HCT116 (cell line): ENCODE measurements at regions not wholly inside any gene's neighbourhood (a gene's known extent, or its start where the extent isn't known, plus 50 kb on each side); places are given as distances from the start of the nearest gene placed in this dataset.

Source experiments
- ATAC-seq: fragments of 200-7000 bp; cut with Tn5 transposase; 2 replicates; pipeline ENCODE4 v1.9.1; 2020; ENCODE audit warnings: mild to moderate bottlenecking, moderate library complexity
- BruUV-seq: library from RNA; stranded (reverse); fragments of 400-500 nt; replicated peaks from 2 replicates; lab custom pipeline; 2021; lab: Mats Ljungman, UMichigan
- CTCF ChIA-PET: fragments of 300-600 bp; sonication (Branson Sonifier 250); formaldehyde crosslinking; loops from one replicate; lab custom pipeline; 2021; ENCODE audit warnings: antibody characterized with exemption; lab: Charles Lee
- POLR2A ChIA-PET: fragments of 300-600, 350-600 bp; sonication (Branson Sonifier 250); formaldehyde crosslinking; loops from one replicate; lab custom pipeline; 2021; ENCODE audit warnings: antibody characterized with exemption; lab: Charles Lee
- RAD21 ChIA-PET, 2 experiments: fragments of 300-600 bp; sonication (Branson Sonifier 250); formaldehyde crosslinking; loops; one replicate each; lab custom pipeline; 2023; ENCODE audit warnings: low total read pairs in 2 of 2; ENCODE audit not compliant: uncharacterized antibody in 2 of 2, unreplicated experiment in 2 of 2, low non-redundant PET in 1 of 2; lab: Charles Lee
- DNase-seq: peaks from one replicate; pipeline ENCODE4 v3.0.0-alpha.2; 2010; ENCODE audit warnings: low read depth, low spot score
- H2AFZ ChIP-seq: fragments of 200-600 bp; shearing (Covaris generic), sonication (generic); 2 replicates; pipeline ENCODE4 v1.6.1; 2017; ENCODE audit warnings: low read depth, mixed run types, mixed read lengths, antibody characterized with exemption, low read length; ENCODE audit not compliant: poor library complexity, severe bottlenecking
- H3K27ac ChIP-seq: 2 replicates; pipeline ENCODE4 v1.5.1; 2012; ENCODE audit warnings: low read depth, low read length
- H3K27me3 ChIP-seq: fragments of 200-600 bp; sonication (generic); 2 replicates; pipeline ENCODE4 v1.6.1; 2016; ENCODE audit warnings: mixed run types, low read length, mixed read lengths; ENCODE audit not compliant: insufficient read depth
- H3K36me3 ChIP-seq, 2 experiments: fragments of 200-500 bp in 1 of 2; fragments of 200-600 bp in 1 of 2; sonication (Bioruptor generic) in 1 of 2; sonication (generic) in 1 of 2; 2 replicates each; pipeline versions ENCODE4 v1.5.1 to v1.6.1; 2014 to 2016; ENCODE audit warnings: low read length in 2 of 2, inconsistent platforms in 1 of 2, mixed read lengths in 1 of 2, mixed run types in 1 of 2; ENCODE audit not compliant: insufficient read depth in 2 of 2, control insufficient read depth in 1 of 2
- H3K4me1 ChIP-seq, 2 experiments: fragments of 200-600 bp in 1 of 2; sonication (generic) in 1 of 2; 2 replicates each; pipeline versions ENCODE4 v1.5.1 to v1.6.1; 2012 to 2017; ENCODE audit warnings: low read length in 2 of 2, inconsistent platforms in 1 of 2, mild to moderate bottlenecking in 1 of 2, mixed read lengths in 1 of 2, mixed run types in 1 of 2, moderate library complexity in 1 of 2; ENCODE audit not compliant: insufficient read depth in 2 of 2, control insufficient read depth in 1 of 2
- H3K4me2 ChIP-seq: fragments of 200-600 bp; sonication (generic); 2 replicates; pipeline ENCODE4 v1.6.1; 2017; ENCODE audit warnings: mixed run types, low read length, mixed read lengths
- H3K4me3 ChIP-seq, 2 experiments: fragments of 200-600 bp in 1 of 2; sonication (generic) in 1 of 2; replicated peaks in 1 of 2; 2 replicates each; pipeline ENCODE4 v1.5.1; 2011 to 2016; ENCODE audit warnings: low read length in 2 of 2, control low read depth in 1 of 2, low read depth in 1 of 2, mild to moderate bottlenecking in 1 of 2, mixed read lengths in 1 of 2, mixed run types in 1 of 2
- H3K79me2 ChIP-seq: fragments of 200-600 bp; sonication (generic); 2 replicates; pipeline ENCODE4 v1.6.1; 2017; ENCODE audit warnings: mild to moderate bottlenecking, mixed run types, low read length, moderate library complexity, mixed read lengths; ENCODE audit not compliant: insufficient read depth
- H3K9ac ChIP-seq: fragments of 200-600 bp; sonication (generic); 2 replicates; pipeline ENCODE4 v1.6.1; 2016; ENCODE audit warnings: low read length, mixed read lengths
- H3K9me2 ChIP-seq: fragments of 200-600 bp; sonication (generic), shearing (Covaris generic); 2 replicates; pipeline ENCODE4 v1.6.1; 2017; ENCODE audit warnings: mixed run types, mild to moderate bottlenecking, moderate library complexity; ENCODE audit not compliant: insufficient read depth
- H3K9me3 ChIP-seq, 2 experiments: fragments of 200-500 bp in 1 of 2; fragments of 200-600 bp in 1 of 2; sonication (Bioruptor generic) in 1 of 2; sonication (generic) in 1 of 2; 2 replicates each; pipeline ENCODE4 v1.6.1; 2014 to 2017; ENCODE audit warnings: low read length in 2 of 2, mixed read lengths in 2 of 2, inconsistent platforms in 1 of 2, low read depth in 1 of 2, mild to moderate bottlenecking in 1 of 2, mixed run types in 1 of 2, moderate library complexity in 1 of 2; ENCODE audit not compliant: control insufficient read depth in 1 of 2, insufficient read depth in 1 of 2
- H4K20me1 ChIP-seq: fragments of 200-600 bp; sonication (generic), shearing (Covaris generic); 2 replicates; pipeline ENCODE4 v1.6.1; 2017; ENCODE audit warnings: mixed run types, mild to moderate bottlenecking, moderate library complexity; ENCODE audit not compliant: insufficient read depth
- CBX3 ChIP-seq: IDR thresholded peaks from 2 replicates; pipeline ENCODE4 v1.6.1; 2012; ENCODE audit warnings: low read depth
- CEBPB ChIP-seq: IDR thresholded peaks from 2 replicates; pipeline ENCODE4 v1.6.1; 2012; ENCODE audit warnings: low read depth
- ELF1 ChIP-seq: IDR thresholded peaks from 2 replicates; pipeline ENCODE4 v1.6.1; 2012; ENCODE audit warnings: low read depth, borderline replicate concordance
- EZH2 ChIP-seq: fragments of 200-600 bp; sonication (generic); IDR thresholded peaks from 2 replicates; pipeline ENCODE4 v1.6.1; 2017; ENCODE audit warnings: antibody characterized with exemption, mixed run types
- JUND ChIP-seq: IDR thresholded peaks from 2 replicates; pipeline ENCODE4 v1.6.1; 2012
- POLR2A ChIP-seq: IDR thresholded peaks from 2 replicates; pipeline ENCODE4 v1.7.0; 2011; ENCODE audit warnings: borderline replicate concordance; ENCODE audit not compliant: insufficient read depth, insufficient read length; ENCODE audit errors: extremely low read depth
- RAD21 ChIP-seq: IDR thresholded peaks from 2 replicates; pipeline ENCODE4 v1.6.1; 2012; ENCODE audit warnings: low read depth, mild to moderate bottlenecking
- SIN3A ChIP-seq: IDR thresholded peaks from 2 replicates; pipeline ENCODE4 v1.6.1; 2012; ENCODE audit warnings: low read depth
- SP1 ChIP-seq: IDR thresholded peaks from 2 replicates; pipeline ENCODE4 v1.6.1; 2012; ENCODE audit warnings: low read depth
- SRF ChIP-seq: IDR thresholded peaks from 2 replicates; pipeline ENCODE4 v1.6.1; 2012; ENCODE audit warnings: low read depth
- TCF7L2 ChIP-seq: IDR thresholded peaks from 2 replicates; pipeline ENCODE4 v1.7.0; 2011; ENCODE audit warnings: borderline replicate concordance, inconsistent platforms; ENCODE audit not compliant: insufficient read depth, insufficient read length; ENCODE audit errors: extremely low read depth
- YY1 ChIP-seq: IDR thresholded peaks from 2 replicates; pipeline ENCODE4 v1.6.1; 2011; ENCODE audit warnings: low read length, low read depth, moderate library complexity, mild to moderate bottlenecking; ENCODE audit not compliant: insufficient replicate concordance; ENCODE audit errors: extremely low read depth
- ZFX ChIP-seq: fragments of 450-650 bp; IDR thresholded peaks from 2 replicates; pipeline ENCODE4 v1.6.1; 2017
- ZNF274 ChIP-seq: fragments of 200-500 bp; sonication (Bioruptor generic); IDR thresholded peaks from 2 replicates; pipeline ENCODE4 v1.6.1; 2014; ENCODE audit warnings: mild to moderate bottlenecking, low read depth, low read length, inconsistent platforms
- intact Hi-C: fragments of 100-400 bp; cut with micrococcal nuclease; formaldehyde crosslinking; loops from 2 replicates; pipeline ENCODE4 v1.10.0; 2022
- TF ChIP-seq, protein P1 (sequence below): IDR thresholded peaks from 2 replicates; pipeline ENCODE4 v1.6.1; 2012
- TF ChIP-seq, protein P2 (sequence below): IDR thresholded peaks from 2 replicates; pipeline ENCODE4 v1.6.1; 2012
- TF ChIP-seq, protein P3 (sequence below): IDR thresholded peaks from 2 replicates; pipeline ENCODE4 v1.6.1; 2011; ENCODE audit warnings: mild to moderate bottlenecking, low read length, moderate library complexity; ENCODE audit not compliant: insufficient replicate concordance; ENCODE audit errors: extremely low read depth
- TF ChIP-seq, protein P4 (sequence below): IDR thresholded peaks from 2 replicates; pipeline ENCODE4 v1.6.1; 2012; ENCODE audit warnings: low read depth
- TF ChIP-seq, protein P5 (sequence below), 3 experiments: fragments of 200-600 bp in 1 of 3; sonication (generic) in 1 of 3; IDR thresholded peaks in 2 of 3; conservative IDR thresholded peaks in 1 of 3; 2 replicates each; pipeline ENCODE4 v1.5.1; 2012 to 2017; ENCODE audit warnings: low read depth in 2 of 3, low read length in 2 of 3, antibody characterized with exemption in 1 of 3, borderline replicate concordance in 1 of 3, control low read depth in 1 of 3, mild to moderate bottlenecking in 1 of 3, mixed read lengths in 1 of 3, mixed run types in 1 of 3, moderate library complexity in 1 of 3; ENCODE audit not compliant: insufficient read depth in 1 of 3

DNA sequence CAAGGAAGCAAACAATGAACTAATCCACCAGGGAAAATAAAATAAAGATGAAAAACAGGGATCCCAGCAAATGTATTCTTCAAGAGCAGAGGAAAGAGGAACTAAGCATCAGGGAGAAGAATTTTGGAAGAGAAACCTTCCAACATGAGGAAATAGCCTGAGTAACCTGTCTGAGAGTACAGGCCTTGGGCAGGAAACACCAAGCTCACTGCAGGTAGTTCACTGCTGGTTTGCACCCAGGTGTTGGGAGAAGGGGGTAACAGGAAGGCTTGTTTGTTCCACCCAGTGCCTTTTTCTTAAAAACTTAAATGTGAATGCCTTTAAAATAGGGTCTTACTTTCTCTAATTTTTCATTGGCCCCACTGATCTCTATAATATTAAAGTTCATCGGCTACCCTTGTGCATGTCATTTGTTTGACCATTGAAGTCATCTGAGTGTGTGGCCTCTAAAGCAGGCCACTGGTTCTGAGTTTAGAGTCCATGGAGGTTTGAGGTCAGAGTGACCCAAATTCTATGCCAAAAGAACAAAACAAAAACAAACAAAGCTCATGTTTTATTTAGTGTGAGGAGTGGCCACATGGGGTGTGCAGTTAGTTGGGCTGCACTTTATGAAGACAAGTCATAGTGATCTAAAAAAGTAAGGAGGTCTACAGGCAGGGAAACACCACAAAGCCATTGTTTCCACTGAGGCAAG is 62.9 kb upstream of the COX10 start:
- Histone ChIP-seq H3K36me3 (no peaks in the 10 kb centered on the region), H4K20me1 (no peaks in the 10 kb centered on the region), H3K4me2 (no peak overlapping the region), H3K9me3 (no peaks in the 10 kb centered on the region), H3K4me1 (peaks cover 0 to 10% of the 10 kb centered on the region in 2 experiments; a peak in 1 of 4 replicates), H3K9ac (no peak overlapping the region), H3K9me2 (no peaks in the 10 kb centered on the region), H3K27ac (no peak overlapping the region), H3K27me3 (peaks cover 8% of the 10 kb centered on the region), H3K79me2 (no peaks in the 10 kb centered on the region), H3K4me3 (no peak overlapping the region), H2AFZ (no peak overlapping the region)
- TF ChIP-seq POLR2A (no peak), ZNF274 (no peak), YY1 (no peak), ZFX (no peak), SRF (no peak), SIN3A (no peak), SP1 (no peak), CBX3 (no peak), JUND (no peak), RAD21 (no peak), TCF7L2 (no peak), EZH2 (no peak), ELF1 (no peak), CEBPB (no peak)
- TF ChIP-seq, protein P1, sequence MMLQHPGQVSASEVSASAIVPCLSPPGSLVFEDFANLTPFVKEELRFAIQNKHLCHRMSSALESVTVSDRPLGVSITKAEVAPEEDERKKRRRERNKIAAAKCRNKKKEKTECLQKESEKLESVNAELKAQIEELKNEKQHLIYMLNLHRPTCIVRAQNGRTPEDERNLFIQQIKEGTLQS: no peak
- TF ChIP-seq, protein P2, sequence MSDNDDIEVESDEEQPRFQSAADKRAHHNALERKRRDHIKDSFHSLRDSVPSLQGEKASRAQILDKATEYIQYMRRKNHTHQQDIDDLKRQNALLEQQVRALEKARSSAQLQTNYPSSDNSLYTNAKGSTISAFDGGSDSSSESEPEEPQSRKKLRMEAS: no peak
- TF ChIP-seq, protein P3, sequence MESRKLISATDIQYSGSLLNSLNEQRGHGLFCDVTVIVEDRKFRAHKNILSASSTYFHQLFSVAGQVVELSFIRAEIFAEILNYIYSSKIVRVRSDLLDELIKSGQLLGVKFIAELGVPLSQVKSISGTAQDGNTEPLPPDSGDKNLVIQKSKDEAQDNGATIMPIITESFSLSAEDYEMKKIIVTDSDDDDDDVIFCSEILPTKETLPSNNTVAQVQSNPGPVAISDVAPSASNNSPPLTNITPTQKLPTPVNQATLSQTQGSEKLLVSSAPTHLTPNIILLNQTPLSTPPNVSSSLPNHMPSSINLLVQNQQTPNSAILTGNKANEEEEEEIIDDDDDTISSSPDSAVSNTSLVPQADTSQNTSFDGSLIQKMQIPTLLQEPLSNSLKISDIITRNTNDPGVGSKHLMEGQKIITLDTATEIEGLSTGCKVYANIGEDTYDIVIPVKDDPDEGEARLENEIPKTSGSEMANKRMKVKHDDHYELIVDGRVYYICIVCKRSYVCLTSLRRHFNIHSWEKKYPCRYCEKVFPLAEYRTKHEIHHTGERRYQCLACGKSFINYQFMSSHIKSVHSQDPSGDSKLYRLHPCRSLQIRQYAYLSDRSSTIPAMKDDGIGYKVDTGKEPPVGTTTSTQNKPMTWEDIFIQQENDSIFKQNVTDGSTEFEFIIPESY: no peak
- TF ChIP-seq, protein P4, sequence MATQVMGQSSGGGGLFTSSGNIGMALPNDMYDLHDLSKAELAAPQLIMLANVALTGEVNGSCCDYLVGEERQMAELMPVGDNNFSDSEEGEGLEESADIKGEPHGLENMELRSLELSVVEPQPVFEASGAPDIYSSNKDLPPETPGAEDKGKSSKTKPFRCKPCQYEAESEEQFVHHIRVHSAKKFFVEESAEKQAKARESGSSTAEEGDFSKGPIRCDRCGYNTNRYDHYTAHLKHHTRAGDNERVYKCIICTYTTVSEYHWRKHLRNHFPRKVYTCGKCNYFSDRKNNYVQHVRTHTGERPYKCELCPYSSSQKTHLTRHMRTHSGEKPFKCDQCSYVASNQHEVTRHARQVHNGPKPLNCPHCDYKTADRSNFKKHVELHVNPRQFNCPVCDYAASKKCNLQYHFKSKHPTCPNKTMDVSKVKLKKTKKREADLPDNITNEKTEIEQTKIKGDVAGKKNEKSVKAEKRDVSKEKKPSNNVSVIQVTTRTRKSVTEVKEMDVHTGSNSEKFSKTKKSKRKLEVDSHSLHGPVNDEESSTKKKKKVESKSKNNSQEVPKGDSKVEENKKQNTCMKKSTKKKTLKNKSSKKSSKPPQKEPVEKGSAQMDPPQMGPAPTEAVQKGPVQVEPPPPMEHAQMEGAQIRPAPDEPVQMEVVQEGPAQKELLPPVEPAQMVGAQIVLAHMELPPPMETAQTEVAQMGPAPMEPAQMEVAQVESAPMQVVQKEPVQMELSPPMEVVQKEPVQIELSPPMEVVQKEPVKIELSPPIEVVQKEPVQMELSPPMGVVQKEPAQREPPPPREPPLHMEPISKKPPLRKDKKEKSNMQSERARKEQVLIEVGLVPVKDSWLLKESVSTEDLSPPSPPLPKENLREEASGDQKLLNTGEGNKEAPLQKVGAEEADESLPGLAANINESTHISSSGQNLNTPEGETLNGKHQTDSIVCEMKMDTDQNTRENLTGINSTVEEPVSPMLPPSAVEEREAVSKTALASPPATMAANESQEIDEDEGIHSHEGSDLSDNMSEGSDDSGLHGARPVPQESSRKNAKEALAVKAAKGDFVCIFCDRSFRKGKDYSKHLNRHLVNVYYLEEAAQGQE: no peak
- TF ChIP-seq, protein P5, sequence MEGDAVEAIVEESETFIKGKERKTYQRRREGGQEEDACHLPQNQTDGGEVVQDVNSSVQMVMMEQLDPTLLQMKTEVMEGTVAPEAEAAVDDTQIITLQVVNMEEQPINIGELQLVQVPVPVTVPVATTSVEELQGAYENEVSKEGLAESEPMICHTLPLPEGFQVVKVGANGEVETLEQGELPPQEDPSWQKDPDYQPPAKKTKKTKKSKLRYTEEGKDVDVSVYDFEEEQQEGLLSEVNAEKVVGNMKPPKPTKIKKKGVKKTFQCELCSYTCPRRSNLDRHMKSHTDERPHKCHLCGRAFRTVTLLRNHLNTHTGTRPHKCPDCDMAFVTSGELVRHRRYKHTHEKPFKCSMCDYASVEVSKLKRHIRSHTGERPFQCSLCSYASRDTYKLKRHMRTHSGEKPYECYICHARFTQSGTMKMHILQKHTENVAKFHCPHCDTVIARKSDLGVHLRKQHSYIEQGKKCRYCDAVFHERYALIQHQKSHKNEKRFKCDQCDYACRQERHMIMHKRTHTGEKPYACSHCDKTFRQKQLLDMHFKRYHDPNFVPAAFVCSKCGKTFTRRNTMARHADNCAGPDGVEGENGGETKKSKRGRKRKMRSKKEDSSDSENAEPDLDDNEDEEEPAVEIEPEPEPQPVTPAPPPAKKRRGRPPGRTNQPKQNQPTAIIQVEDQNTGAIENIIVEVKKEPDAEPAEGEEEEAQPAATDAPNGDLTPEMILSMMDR (IDR thresholded peaks at IDR 0.05 in 2 of 3, conservative IDR thresholded peaks at IDR 0.05 in 1 of 3; ENCODE audit: borderline replicate concordance in 1 of 3, insufficient read depth in 1 of 3, low read depth in 2 of 3, low read length in 2 of 3): no peak
- POLR2A ChIA-PET: no interaction called here
- DNase-seq (no peak), ATAC-seq (no peak)
- CTCF ChIA-PET: no interaction called here
- intact Hi-C loops: no loop called here
- RAD21 ChIA-PET: no interaction called here
- BruUV-seq: no TSS peak
